Stimulated activated CD4-positive, alpha-beta T cell treated with anti-CD3 and anti-CD28 coated beads, TNF-alpha, amount 100 ng/mL, for 1 hour (primary cell): ENCODE measurements at regions not wholly inside any gene's neighbourhood (a gene's known extent, or its start where the extent isn't known, plus 50 kb on each side); places are given as distances from the start of the nearest gene placed in this dataset.
"Not testable (repeated sequence)": the region's sequence is repeated elsewhere in the genome, so short reads cannot be mapped to it uniquely, and the experiment has no call there.

Source experiments
- DNase-seq, 3 donors: peaks; one replicate each; pipeline ENCODE4 v3.0.0-alpha.2; 2020; ENCODE audit warnings: low read depth in 3 of 3, low spot score in 1 of 3

- DNase-seq: no peak
Observed at GRCh38 chr20:4441871-4442270, 192.8 kb upstream of the ADRA1D start.

- DNase-seq: no peak
Observed at GRCh38 chr20:4441191-4441590, 192.1 kb upstream of the ADRA1D start.

- DNase-seq: no peak
Observed at GRCh38 chr20:4439461-4439860, 190.4 kb upstream of the ADRA1D start.

- no peak for DNase-seq
Observed at GRCh38 chr20:4437131-4437530, 188.0 kb upstream of the ADRA1D start.

GRCh38 chr20:4435671-4436455, 186.8 kb upstream of the ADRA1D start:
- DNase-seq: no peak

GRCh38 chr20:4435225-4435624, 186.1 kb upstream of the ADRA1D start:
- no peak for DNase-seq

GRCh38 chr20:4434681-4435080, 185.6 kb upstream of the ADRA1D start:
- no peak for DNase-seq

- DNase-seq: no peak
Observed at GRCh38 chr20:4431446-4431845, 182.4 kb upstream of the ADRA1D start.

GRCh38 chr20:4430826-4431225, 181.7 kb upstream of the ADRA1D start:
- DNase-seq: not testable (repeated sequence)

- no peak for DNase-seq
Observed at GRCh38 chr20:4427940-4428586, 179.0 kb upstream of the ADRA1D start.

- DNase-seq: no peak
Observed at GRCh38 chr20:4418141-4418540, 169.1 kb upstream of the ADRA1D start.

GRCh38 chr20:4415281-4415680, 166.2 kb upstream of the ADRA1D start:
- DNase-seq: no peak

- no peak for DNase-seq
Observed at GRCh38 chr20:4413314-4414049, 164.4 kb upstream of the ADRA1D start.

GRCh38 chr20:4412216-4412615, 163.1 kb upstream of the ADRA1D start:
- no peak for DNase-seq

- no peak for DNase-seq
Observed at GRCh38 chr20:4411744-4412143, 162.7 kb upstream of the ADRA1D start.

GRCh38 chr20:4406627-4407026, 157.5 kb upstream of the ADRA1D start:
- DNase-seq: no peak

- DNase-seq: no peak
Observed at GRCh38 chr20:4401601-4402000, 152.5 kb upstream of the ADRA1D start.

GRCh38 chr20:4384961-4385360, 135.9 kb upstream of the ADRA1D start:
- no peak for DNase-seq

GRCh38 chr20:4383961-4384360, 134.9 kb upstream of the ADRA1D start:
- no peak for DNase-seq

- no peak for DNase-seq
Observed at GRCh38 chr20:4375881-4376280, 126.8 kb upstream of the ADRA1D start.

GRCh38 chr20:4373454-4373853, 124.4 kb upstream of the ADRA1D start:
- DNase-seq: no peak

GRCh38 chr20:4371623-4372251, 122.7 kb upstream of the ADRA1D start:
- DNase-seq: no peak
